Jurkat, Clone E6-1 (cell line): ENCODE measurements at regions not wholly inside any gene's neighbourhood (a gene's known extent, or its start where the extent isn't known, plus 50 kb on each side); places are given as distances from the start of the nearest gene placed in this dataset.
A peak's percentile ranks its signal among the peaks of the same experiment; 100 is the strongest.

Source experiments
- DNase-seq: peaks from one replicate; pipeline ENCODE4 v3.0.0-alpha.2; 2011; ENCODE audit warnings: low read depth, low spot score
- H3K4me3 ChIP-seq: 2 replicates; pipeline ENCODE4 v1.5.1; 2011; ENCODE audit warnings: mild to moderate bottlenecking, low read length, control low read depth, moderate library complexity

DNA sequence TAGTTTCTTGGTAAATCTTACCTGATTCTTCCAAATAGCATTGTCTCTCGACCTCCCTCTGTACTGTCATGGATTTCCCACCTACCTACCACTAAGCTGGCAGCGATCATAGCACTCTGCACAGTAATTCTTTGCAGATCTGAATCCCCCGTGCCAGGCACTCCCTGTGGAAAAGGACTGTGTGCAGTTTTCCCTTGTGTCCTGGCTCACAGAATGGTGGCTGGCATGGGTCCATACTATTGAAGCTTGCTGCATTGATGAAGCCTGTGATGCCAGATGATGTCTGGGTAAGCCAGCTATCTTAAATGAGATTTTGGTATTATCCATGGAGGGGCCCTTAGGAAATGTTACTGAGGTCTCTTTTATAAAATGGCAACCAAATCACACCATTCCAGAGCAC is 135.7 kb downstream of the RPAP3 start:
- DNase-seq, result no peak
- H3K4me3 ChIP-seq, result no peak overlapping the region

DNA sequence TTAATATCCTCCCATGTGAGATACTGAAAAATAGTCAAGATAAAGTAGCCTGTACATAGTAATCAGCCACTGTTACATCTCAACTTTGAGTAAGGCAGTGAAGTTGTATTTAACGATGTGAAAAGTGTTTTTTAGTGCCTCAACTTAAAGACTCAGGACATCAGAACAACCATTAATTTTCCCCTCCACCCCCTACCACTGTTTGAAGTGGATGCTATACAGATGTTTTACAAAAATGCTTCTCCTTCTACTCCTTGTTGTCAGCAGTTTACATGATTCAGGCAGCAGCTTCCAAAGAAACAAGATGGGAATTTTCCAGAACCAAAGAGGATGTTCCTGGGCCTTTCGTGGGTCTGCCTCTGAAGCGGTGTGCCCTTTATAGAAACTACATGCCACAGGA is 143.6 kb downstream of the RPAP3 start:
- DNase-seq, result no peak
- no peak overlapping the region for H3K4me3 ChIP-seq

DNA sequence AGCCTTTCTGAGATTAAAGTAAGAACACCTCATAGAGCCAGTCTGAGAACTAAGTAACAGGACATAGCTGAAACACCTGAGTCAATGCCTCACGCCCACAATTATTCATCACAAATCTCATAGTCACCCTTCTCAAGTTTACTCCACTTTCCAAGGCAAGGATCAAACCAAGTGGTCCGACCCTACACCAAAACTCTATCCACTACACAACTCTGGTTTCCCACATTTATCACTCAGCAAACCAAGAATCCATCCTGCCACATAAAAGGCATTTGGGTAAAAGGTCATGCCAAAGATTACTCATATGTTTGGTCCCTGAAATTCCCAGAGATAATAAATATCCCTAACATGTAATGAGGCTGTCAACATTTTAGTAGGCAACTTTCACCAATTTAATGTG is 144.1 kb downstream of the RPAP3 start:
- no peak overlapping the region for H3K4me3 ChIP-seq
- no peak for DNase-seq

DNA sequence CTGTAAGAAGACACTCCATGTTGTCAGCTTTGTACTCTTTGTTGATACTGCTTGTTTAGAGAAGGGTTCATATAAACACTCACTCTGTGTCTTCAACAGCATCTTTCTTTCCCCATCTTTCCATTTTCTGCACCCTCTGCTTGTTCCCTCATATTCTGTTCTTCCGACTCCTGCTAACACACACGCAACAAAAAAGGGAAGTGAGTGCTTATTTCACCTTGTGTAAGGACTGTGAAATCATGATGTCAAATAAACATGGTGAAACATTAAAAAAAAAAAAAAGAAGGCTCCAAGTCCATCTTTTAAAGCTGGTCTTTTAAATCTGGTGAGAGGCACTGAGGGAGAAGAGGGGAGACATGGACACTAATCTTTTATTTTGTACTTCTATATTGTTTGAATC is 145.4 kb downstream of the RPAP3 start:
- H3K4me3 ChIP-seq, result no peak overlapping the region

DNA sequence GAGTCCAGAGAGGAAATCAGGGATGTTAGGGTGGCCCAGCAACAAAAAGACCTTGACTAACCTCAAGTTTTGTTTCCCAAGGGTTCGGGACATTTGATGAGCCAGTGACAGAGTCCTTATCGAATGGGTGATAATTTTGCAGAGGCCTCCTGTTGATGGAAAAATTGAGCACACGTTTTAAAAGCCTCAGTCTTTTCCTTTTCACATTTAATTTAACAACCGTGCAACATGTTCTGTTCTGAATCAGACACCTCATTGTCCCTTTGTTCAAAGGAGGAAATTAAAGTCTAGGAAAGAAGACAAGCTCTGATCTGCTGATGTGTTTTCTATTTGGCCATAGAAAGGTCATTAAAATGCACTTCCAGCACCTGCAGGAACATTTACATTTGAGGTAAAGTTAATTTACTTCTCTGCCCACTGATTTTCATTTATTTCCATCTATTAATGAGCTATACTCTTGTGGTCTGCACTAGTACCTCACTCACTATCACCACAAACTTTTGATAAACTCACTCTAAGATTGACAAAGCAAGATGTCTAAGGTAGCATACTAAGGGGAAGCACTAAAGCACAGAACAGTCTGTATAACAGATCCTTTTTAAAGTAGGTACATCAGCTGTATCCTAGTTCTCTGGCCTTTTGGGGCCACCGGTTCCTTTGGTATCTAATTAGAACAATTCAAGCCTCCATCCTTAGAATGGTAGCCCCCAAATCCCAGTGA is 147.0 kb downstream of the RPAP3 start:
- no peak overlapping the region for H3K4me3 ChIP-seq
- no peak for DNase-seq

More for the DNA sequence above, 145.4 kb downstream of the RPAP3 start:
- no peak for DNase-seq

DNA sequence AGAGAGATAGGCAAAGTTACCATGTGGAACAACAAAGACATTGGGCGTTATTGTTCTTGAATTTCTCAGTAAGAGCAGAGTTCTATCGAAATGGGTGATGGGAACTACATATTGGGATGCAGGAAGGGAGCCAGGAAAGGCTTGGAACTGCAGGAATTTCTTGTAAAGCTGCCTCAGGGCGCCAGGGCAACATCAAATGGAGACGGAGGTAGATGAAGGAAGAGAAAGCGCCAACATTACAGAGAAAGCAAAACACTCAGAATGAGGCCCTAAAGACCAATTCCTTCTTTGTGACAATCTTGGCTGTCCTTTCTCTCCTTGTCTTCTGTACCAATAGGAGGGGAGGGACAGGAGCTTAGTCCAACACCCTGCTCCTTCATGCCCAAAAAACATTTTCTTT is 148.4 kb downstream of the RPAP3 start:
- no peak overlapping the region for H3K4me3 ChIP-seq
- no peak for DNase-seq

DNA sequence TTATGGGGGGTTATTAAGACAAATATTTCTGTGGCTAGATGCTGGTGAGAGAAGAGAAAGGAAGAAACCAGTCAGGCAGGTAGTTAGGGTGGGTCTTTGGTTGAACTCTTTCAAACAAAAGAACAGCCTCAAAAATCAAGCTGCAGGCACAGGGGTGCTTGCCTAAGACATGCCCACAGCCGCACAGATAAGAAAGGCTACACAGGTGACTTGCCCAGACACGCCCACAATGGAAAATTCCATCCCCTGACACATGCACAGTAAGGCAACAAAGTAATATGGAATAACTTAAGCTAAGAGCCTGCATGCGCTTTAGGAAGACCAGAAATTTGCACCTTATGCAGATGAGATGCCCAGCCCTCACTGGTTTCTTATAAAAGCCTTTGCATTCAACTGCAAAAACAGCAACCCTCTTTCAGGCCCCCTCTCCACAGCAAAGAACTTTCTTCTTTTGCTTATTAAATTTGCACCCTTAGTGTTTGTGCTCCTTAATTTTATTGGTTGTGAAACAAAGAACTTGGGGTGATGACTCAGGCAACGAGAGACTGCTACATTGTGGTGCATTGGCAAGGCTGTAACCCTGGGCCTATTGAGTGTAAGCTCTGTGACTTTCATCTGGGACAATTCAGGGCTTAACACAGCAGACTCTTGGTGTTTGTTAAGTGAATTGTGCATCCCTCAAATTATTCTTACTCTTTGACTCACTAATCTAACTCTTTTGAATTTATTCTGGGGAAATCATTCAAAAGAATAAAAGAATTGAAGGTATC is 149.4 kb downstream of the RPAP3 start:
- no peak for DNase-seq
- H3K4me3 ChIP-seq, result no peak overlapping the region

DNA sequence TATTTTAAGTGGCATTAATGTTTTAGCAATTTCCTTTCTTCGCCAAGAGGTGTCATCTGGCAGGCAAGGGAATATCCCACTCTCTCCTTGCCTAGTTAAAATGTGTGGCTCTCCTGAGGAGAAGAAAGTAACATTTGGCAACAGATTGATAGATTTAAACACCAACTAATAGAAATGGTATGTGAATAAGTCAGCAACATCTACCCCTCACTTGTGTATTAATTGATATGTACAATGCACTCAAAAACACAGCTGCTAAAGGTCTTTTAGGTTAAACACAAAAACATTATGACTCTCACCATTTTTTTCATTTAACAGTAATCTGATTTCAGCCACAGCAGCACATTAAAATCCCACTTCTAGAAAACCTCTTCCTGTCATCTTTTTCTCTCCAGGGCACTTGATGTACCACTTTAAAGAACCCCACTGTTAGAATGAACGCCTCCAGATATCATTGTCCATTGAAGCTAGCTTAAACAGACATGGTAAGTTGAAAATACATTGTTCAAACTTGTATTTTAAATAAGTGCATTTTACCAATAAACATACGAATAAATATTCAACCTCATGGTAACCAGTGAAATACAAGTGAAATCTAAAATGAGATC is 151.7 kb downstream of the RPAP3 start:
- DNase-seq, result peak; percentile 69
- no peak overlapping the region for H3K4me3 ChIP-seq

DNA sequence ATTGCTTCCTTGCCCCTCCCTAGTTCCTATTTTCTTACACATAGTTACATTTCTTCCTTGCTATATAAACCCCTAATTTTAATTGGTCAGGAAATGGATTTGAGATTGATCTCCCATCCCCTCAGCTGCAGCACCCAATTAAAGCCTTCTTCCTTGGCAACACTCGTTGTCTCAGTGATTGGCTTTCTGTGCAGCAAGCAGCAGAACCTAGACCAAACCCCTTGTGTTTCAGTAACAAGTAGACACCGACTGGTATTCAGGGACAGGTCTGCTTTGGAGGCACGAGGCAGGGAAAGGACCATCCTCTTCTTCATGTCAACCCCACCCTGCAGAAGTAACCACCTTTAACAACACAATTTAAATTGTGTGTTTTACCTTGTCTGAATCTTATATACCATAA is 152.6 kb downstream of the RPAP3 start:
- DNase-seq, result no peak
- H3K4me3 ChIP-seq, result no peak overlapping the region

DNA sequence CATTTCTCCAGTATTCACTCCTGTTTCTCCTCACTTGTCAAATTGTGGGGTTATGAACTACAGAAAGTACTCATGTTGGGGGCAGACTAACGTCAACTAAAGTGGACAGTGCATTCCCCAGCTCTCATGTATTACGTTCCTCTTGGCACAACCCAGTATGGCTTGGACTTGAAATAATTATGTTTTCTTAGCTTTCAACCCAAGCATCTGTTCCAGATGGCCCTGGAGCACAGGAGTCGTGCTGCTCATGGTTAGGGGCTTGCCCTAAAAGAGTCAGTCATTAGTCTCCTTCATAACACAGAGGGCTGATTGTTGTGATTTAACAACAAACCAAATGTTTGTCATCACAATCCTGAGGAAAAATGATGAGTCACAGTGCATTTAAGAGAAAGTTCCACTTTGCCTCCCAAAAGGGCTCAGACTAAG is 154.4 kb downstream of the RPAP3 start:
- DNase-seq, result no peak
- H3K4me3 ChIP-seq, result no peak overlapping the region

DNA sequence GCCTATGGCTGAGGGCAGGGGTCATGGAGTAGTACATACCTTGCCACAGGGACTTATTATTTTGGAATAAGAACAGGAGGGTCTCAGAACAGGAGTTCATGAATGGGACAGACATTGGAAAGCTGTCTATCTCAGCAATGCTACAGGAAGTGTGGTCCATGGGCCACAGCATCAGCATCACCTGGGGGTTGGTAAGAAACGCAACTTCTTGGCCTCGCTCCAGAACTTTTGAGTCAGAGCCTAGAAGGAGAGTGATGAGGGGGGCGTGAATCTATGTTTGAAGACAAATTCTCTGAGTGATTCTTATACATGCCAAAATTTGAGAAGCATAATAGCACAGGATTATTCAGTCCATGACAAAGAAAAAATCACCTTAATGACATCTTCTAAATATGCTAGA is 156.6 kb downstream of the RPAP3 start:
- DNase-seq, result no peak

DNA sequence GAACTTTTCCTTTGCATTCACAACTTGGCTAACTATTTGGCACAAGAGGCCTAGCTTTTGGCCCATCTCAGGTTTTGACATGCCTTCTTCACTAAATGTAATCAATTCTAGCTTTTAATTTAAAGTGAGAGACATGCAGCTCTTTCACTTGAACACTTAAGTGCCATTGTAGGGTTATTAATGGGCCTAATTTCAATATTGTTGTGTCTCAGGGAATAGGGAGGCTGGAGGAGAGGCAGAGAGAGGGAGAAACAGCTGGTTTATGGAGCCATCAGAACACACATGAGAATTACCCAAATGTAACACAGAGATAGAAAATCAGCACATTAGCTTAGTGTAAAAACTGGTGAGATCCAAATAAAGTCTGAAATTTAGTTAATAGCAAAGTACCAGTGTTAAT is 157.4 kb downstream of the RPAP3 start:
- no peak for DNase-seq

More for the DNA sequence above, 156.6 kb downstream of the RPAP3 start:
- H3K4me3 ChIP-seq, result no peak overlapping the region

DNA sequence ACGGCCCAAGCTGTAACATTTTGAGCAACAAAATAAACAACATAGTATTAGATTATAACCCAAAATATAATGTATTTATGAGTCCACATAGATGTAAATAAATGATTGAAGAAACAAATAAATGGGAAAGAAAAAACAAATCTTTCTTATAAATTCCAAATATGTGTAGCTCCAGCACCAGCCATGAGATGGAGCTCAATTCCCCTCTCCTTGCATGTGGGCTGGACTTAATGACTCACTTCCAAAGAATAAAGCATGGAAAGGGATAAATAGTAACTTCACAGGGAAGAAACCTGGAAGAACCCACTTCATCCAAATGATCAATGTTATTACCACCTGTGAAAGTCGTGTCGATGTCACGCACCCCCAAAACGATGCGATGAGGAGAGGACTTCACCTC is 158.8 kb downstream of the RPAP3 start:
- no peak overlapping the region for H3K4me3 ChIP-seq
- DNase-seq, result no peak

More for the DNA sequence above, 157.4 kb downstream of the RPAP3 start:
- H3K4me3 ChIP-seq, result no peak overlapping the region

DNA sequence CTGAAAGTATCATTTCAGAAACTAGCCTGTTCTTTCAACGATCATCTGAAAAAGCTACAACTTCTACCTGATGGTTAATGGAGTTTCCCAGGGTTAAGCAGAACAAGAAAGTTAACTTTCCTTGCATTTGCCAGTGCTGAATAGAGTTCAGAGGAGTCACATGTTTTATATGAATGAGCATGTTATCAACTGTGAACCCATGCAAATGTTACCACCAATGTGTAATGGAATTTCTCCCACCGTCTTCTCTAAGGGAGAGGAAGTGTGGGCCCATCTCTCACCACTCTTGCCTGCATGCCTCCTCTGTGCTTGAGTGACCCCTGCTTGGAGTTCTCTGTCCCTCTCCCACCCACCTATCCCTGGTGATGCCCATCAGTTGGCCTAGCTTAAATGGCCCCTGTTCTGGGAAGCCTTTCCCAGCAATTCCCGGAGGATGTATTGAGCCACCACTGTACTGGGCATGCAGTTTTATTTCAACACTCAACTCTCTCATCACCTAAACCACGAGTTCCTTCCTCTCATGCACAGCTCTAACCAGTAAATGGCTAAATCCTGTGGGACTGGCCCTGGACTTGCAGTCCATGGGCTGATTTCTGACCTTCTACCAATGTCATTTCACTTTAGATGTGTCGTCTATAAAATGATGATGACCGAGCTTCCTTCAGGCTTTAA is 159.8 kb downstream of the RPAP3 start:
- DNase-seq, result no peak
- no peak overlapping the region for H3K4me3 ChIP-seq

DNA sequence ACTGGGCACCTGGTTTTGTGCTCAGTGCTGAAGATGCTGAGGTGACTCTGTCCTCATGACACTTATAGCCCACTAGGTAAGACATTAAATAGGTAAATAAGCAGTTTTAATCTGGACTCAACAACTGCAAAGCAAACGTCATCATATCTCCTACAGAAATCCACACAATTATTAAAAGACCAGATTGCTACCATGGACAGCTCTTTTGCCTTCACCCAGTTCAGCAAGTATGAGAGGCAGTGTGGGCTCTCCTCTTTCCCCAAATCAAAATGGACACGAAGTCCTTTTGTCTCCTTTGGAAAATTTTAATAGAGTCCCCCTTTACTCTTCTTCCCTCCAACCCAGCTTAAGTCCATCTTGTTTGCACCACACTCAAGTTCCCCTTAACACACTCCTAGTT is 171.1 kb downstream of the RPAP3 start:
- no peak for DNase-seq
- H3K4me3 ChIP-seq, result no peak overlapping the region

DNA sequence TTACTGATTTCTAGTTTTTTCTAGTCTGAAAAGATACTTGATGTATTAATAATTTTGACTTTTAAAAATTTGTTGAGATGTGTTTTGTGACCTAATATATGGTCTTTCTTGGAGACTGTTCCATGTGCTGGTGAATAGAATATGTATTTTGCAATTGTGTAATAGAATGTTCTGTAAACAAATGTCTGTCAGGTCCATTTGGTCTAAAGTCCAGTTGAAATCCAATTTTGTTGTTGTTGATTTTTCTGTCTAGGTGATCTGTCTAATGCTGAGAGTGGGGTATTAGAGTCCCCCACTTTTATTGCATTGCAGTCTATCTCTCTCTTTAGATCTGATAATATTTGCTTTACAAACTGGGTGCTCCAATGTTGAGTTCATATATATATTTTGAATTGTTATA is 175.8 kb downstream of the RPAP3 start:
- no peak overlapping the region for H3K4me3 ChIP-seq
- no peak for DNase-seq

DNA sequence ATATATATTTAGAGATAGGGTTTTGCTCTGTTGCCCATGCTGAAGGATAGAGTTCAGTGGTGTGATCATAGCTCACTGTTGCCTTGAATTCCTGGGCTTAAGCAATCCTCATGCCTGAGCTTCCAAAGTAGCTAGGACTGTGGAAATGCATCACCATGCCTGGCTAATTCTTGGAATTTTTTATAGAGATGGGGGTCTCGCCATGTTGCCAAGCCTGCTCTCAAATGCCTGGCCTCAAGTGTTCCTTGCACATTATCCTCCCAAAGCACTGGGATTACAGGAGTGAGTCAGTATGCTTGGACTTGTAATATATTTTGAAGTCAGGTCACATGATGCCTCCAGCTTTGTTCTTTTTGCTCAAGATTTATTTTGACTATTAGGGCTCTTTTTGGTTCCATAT is 178.0 kb downstream of the RPAP3 start:
- no peak for DNase-seq
- no peak overlapping the region for H3K4me3 ChIP-seq

DNA sequence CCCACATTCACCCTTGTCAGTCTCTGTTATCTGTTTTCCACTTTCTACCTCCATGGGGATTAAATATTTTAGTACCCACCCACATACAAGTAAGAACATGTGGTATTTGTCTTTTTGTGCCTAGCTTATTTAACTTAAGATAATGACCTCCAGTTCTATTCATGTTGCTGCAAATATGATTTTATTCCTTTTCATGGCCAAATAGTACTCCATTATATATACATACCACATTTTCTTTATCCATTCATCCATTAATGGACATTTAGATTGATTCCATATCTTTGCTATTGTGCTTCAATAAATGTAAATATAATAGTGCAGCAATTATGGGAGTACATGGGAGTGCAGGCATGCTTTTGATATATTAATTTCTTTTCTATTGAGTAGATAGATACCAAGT is 185.8 kb downstream of the RPAP3 start:
- DNase-seq, result no peak
- H3K4me3 ChIP-seq, result no peak overlapping the region

DNA sequence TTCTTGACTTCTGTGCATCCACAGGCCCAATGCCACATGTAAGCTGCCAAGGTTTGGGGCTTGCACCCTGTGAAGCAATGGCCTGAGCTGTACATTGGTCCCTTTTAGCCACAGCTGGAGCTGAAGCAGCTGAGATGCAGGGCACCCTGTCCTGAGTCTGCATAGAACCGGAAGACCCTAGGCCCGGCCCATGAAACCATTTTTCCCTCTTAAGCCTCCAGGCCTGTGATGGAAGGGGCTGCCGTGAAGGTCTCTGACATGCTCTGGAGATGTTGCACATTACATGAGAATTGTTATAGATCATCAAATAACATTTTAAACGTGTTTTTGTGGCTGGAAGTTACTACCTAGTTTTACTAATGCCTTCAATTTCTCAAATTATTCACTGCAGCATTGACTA is 188.7 kb downstream of the RPAP3 start:
- H3K4me3 ChIP-seq, result no peak overlapping the region
- DNase-seq, result no peak

DNA sequence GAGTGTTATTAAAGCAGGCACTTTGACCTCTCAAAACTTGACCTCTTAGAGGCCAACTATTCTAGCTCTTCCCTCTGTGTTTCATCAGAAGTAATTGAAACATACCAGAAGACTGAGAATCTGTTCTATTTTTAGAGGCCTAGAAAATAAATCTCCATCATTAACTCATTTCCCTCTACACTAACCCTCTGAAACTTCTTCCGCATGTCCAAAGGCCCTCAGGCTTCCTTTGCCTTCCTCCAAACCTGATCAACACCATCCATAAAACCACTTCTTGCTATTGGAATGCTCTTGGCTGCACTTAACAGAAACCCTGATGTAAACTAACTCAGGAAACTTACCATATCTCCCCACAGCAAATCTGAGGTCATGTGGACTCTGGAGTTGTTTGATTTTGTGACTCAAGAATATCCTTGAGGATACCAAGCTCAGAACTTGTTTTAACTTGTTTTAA is 196.4 kb downstream of the RPAP3 start:
- no peak overlapping the region for H3K4me3 ChIP-seq
- no peak for DNase-seq
